B cell (primary cell): ENCODE measurements at regions not wholly inside any gene's neighbourhood (a gene's known extent, or its start where the extent isn't known, plus 50 kb on each side); places are given as distances from the start of the nearest gene placed in this dataset.

Source experiments
- ATAC-seq: fragments of 200-7000 bp; cut with Tn5 transposase; one replicate; pipeline ENCODE4 v1.10.0; 2021; ENCODE audit warnings: low read depth, mild to moderate bottlenecking, moderate number of reproducible peaks, moderate library complexity
- CTCF ChIA-PET: fragments of 350-600 bp; sonication (Branson Sonifier 250); formaldehyde crosslinking; loops from one replicate; lab custom pipeline; 2021; ENCODE audit warnings: antibody characterized with exemption, inconsistent platforms; lab: Charles Lee
- POLR2A ChIA-PET: fragments of 350-600 bp; sonication (Branson Sonifier 250); formaldehyde crosslinking; loops from one replicate; lab custom pipeline; 2021; ENCODE audit warnings: antibody characterized with exemption; lab: Charles Lee
- DNase-seq: peaks from one replicate; pipeline ENCODE4 v3.0.0; 2013
- H2AFZ ChIP-seq: 2 replicates; pipeline ENCODE4 v1.6.1; 2012; ENCODE audit warnings: mild to moderate bottlenecking, low read depth, low read length; ENCODE audit not compliant: insufficient read depth, poor library complexity, severe bottlenecking
- H3K27ac ChIP-seq, 2 donors: 1 replicate in 1 of 2; 2 replicates in 1 of 2; pipeline ENCODE4 v1.5.1; 2012 to 2013; ENCODE audit warnings: low read length in 2 of 2, mild to moderate bottlenecking in 2 of 2, moderate library complexity in 1 of 2
- H3K27me3 ChIP-seq, 4 experiments: fragments of 200-600 bp in 1 of 4; sonication (generic) in 1 of 4; replicated peaks in 1 of 4; 1 replicate in 2 of 4; 2 replicates in 2 of 4; pipeline versions ENCODE4 v1.6.1 to v1.7.0; 2013 to 2016; ENCODE audit warnings: low read length in 3 of 4, mild to moderate bottlenecking in 2 of 4, mixed read lengths in 1 of 4, moderate library complexity in 1 of 4; ENCODE audit not compliant: insufficient read depth in 4 of 4, control insufficient read depth in 3 of 4; ENCODE audit errors: control extremely low read depth in 1 of 4
- H3K36me3 ChIP-seq, 2 experiments: replicated peaks in 1 of 2; 1 replicate in 1 of 2; 2 replicates in 1 of 2; pipeline versions ENCODE4 v1.6.1 to v1.7.1; 2013; ENCODE audit warnings: low read length in 1 of 2; ENCODE audit not compliant: insufficient read depth in 2 of 2, control insufficient read depth in 1 of 2; ENCODE audit errors: control extremely low read depth in 1 of 2, extremely low read depth in 1 of 2
- H3K4me1 ChIP-seq, 2 donors: fragments of 200-600 bp in 1 of 2; sonication (generic) in 1 of 2; 1 replicate in 1 of 2; 2 replicates in 1 of 2; pipeline versions ENCODE4 v1.5.1 to v1.6.1; 2013 to 2017; ENCODE audit warnings: low read length in 2 of 2; ENCODE audit not compliant: control insufficient read depth in 2 of 2, insufficient read depth in 2 of 2
- H3K4me2 ChIP-seq: replicated peaks from 2 replicates; pipeline ENCODE3; 2012; ENCODE audit warnings: mild to moderate bottlenecking, low read depth, low read length; ENCODE audit not compliant: poor library complexity, severe bottlenecking
- H3K4me3 ChIP-seq, 5 experiments: fragments of 200-600 bp in 1 of 5; sonication (generic) in 1 of 5; 1 replicate in 3 of 5; 2 replicates in 2 of 5; pipeline versions ENCODE4 v1.5.1 to v1.7.0; 2011 to 2016; ENCODE audit warnings: low read length in 4 of 5, mild to moderate bottlenecking in 4 of 5, low read depth in 2 of 5, control low read depth in 1 of 5, moderate library complexity in 1 of 5; ENCODE audit not compliant: insufficient read depth in 1 of 5; ENCODE audit errors: control extremely low read depth in 1 of 5, extremely low read depth in 1 of 5
- H3K79me2 ChIP-seq: fragments of 200-600 bp; sonication (generic); one replicate; pipeline ENCODE4 v1.6.0; 2016; ENCODE audit warnings: low read length; ENCODE audit not compliant: control insufficient read depth, insufficient read depth
- H3K9ac ChIP-seq: fragments of 200-600 bp; sonication (generic); 2 replicates; pipeline ENCODE4 v1.6.1; 2017; ENCODE audit warnings: mild to moderate bottlenecking, low read length, moderate library complexity
- H3K9me3 ChIP-seq, 3 donors: one replicate each; pipeline versions ENCODE4 v1.6.1 to v1.7.1; 2013; ENCODE audit warnings: low read length in 2 of 3; ENCODE audit not compliant: control insufficient read depth in 2 of 3, insufficient read depth in 1 of 3; ENCODE audit errors: control extremely low read depth in 1 of 3
- H4K20me1 ChIP-seq: 2 replicates; pipeline ENCODE4 v1.6.0; 2012; ENCODE audit warnings: mild to moderate bottlenecking, low read length; ENCODE audit not compliant: insufficient read depth, control insufficient read depth, poor library complexity, severe bottlenecking
- H3K27ac Mint-ChIP-seq: one replicate; pipeline ENCODE4 v1.8.0; 2021; ENCODE audit warnings: mixed read lengths
- H3K27me3 Mint-ChIP-seq: one replicate; pipeline ENCODE4 v1.8.0; 2021; ENCODE audit warnings: mixed read lengths
- H3K4me1 Mint-ChIP-seq: one replicate; pipeline ENCODE4 v1.8.0; 2021; ENCODE audit warnings: mixed read lengths
- H3K4me3 Mint-ChIP-seq: one replicate; pipeline ENCODE4 v1.8.0; 2021; ENCODE audit warnings: mixed read lengths
- H3K9me3 Mint-ChIP-seq: one replicate; pipeline ENCODE4 v1.8.0; 2022; ENCODE audit warnings: mixed read lengths; ENCODE audit not compliant: insufficient read depth
- EZH2 ChIP-seq: IDR thresholded peaks from 2 replicates; pipeline ENCODE4 v1.6.1; 2012; ENCODE audit warnings: borderline replicate concordance, low read depth, mild to moderate bottlenecking, moderate library complexity, low read length; ENCODE audit not compliant: insufficient read depth, poor library complexity, severe bottlenecking
- WGBS: methylation state at CpG from one replicate; pipeline ENCODE4 v1.1.5; 2013; ENCODE audit warnings: missing lambda C conversion rate; ENCODE audit not compliant: insufficient coverage; 5-methylcytosine and 5-hydroxymethylcytosine counted together
- intact Hi-C: fragments of 100-400 bp; cut with micrococcal nuclease; formaldehyde crosslinking; loops from one replicate; pipeline ENCODE4 v1.10.0; 2022
- TF ChIP-seq, protein P1 (sequence below): fragments of 200-600 bp; IDR thresholded peaks from one replicate; pipeline ENCODE4 v1.8.0; 2022; ENCODE audit warnings: antibody characterized with exemption, mild to moderate bottlenecking

GRCh38 chr22:23384923-23385677 is 195.0 kb downstream of the IGLL1 start:
- CTCF ChIA-PET: interaction anchor here (0.6 to 1.8 kb wide), 26 partner anchors 8 to 718 kb away, joined by 3 to 25 read pairs (median 4); partner anchors contain the start of genes BCR and RAB36
- no peak for TF ChIP-seq EZH2
- TF ChIP-seq, protein P1, sequence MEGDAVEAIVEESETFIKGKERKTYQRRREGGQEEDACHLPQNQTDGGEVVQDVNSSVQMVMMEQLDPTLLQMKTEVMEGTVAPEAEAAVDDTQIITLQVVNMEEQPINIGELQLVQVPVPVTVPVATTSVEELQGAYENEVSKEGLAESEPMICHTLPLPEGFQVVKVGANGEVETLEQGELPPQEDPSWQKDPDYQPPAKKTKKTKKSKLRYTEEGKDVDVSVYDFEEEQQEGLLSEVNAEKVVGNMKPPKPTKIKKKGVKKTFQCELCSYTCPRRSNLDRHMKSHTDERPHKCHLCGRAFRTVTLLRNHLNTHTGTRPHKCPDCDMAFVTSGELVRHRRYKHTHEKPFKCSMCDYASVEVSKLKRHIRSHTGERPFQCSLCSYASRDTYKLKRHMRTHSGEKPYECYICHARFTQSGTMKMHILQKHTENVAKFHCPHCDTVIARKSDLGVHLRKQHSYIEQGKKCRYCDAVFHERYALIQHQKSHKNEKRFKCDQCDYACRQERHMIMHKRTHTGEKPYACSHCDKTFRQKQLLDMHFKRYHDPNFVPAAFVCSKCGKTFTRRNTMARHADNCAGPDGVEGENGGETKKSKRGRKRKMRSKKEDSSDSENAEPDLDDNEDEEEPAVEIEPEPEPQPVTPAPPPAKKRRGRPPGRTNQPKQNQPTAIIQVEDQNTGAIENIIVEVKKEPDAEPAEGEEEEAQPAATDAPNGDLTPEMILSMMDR: no peak

GRCh38 chr22:23384431-23384830 is 195.7 kb downstream of the IGLL1 start:
- intact Hi-C loops: no loop called here
- ATAC-seq (no peak), DNase-seq (no peak)
- no peak overlapping the region for H3K27ac Mint-ChIP-seq
- Histone ChIP-seq H4K20me1 (no peaks in the 10 kb centered on the region), H2AFZ (peak overlapping the region; percentile 28), H3K79me2 (no peaks in the 10 kb centered on the region), H3K4me1 (peaks cover 0 to 3% of the 10 kb centered on the region in 2 donors), H3K9me3 (peaks cover 0 to 5% (median 0%) of the 10 kb centered on the region in 3 donors), H3K36me3 (no peaks in the 10 kb centered on the region), H3K4me3 (no peak overlapping the region), H3K9ac (no peak overlapping the region), H3K4me2 (no peak overlapping the region), H3K27ac (no peak overlapping the region), H3K27me3 (peaks cover 0 to 22% (median 5%) of the 10 kb centered on the region in 4 experiments)
- TF ChIP-seq, protein P1: no peak
- no peak for TF ChIP-seq EZH2
- no peaks in the 10 kb centered on the region for H3K9me3 Mint-ChIP-seq
- CTCF ChIA-PET: no interaction called here
- H3K4me3 Mint-ChIP-seq: no peak overlapping the region
- POLR2A ChIA-PET: no interaction called here
- no peaks in the 10 kb centered on the region for H3K4me1 Mint-ChIP-seq
- H3K27me3 Mint-ChIP-seq: peaks cover 12% of the 10 kb centered on the region
- WGBS: 30% methylated on average over 9 of the region's 10 CpGs

More at GRCh38 chr22:23384923-23385677, 195.0 kb downstream of the IGLL1 start:
- 89% methylated on average over 10 of the region's 14 CpGs for WGBS
- no peak for ATAC-seq
- intact Hi-C loops: loop anchor here (5.0 kb wide), 1 partner anchor 208 kb away; no protein-coding TSS in a partner anchor
- H3K27ac ChIP-seq: no peak overlapping the region
- no peaks in the 10 kb centered on the region for H3K9me3 Mint-ChIP-seq
- no peak overlapping the region for H3K4me3 ChIP-seq
- H2AFZ ChIP-seq: no peak overlapping the region
- no peak overlapping the region for H3K9ac ChIP-seq
- POLR2A ChIA-PET: no interaction called here
- H3K4me1 ChIP-seq: peaks cover 0 to 3% of the 10 kb centered on the region in 2 donors
- no peak overlapping the region for H3K4me3 Mint-ChIP-seq
- no peaks in the 10 kb centered on the region for H4K20me1 ChIP-seq
- no peak overlapping the region for H3K27ac Mint-ChIP-seq
- peaks cover 12% of the 10 kb centered on the region for H3K27me3 Mint-ChIP-seq
- DNase-seq: peak; percentile 25
- H3K79me2 ChIP-seq: no peaks in the 10 kb centered on the region
- H3K36me3 ChIP-seq: no peaks in the 10 kb centered on the region
- H3K27me3 ChIP-seq: peaks cover 0 to 22% (median 5%) of the 10 kb centered on the region in 4 experiments
- peaks cover 0 to 5% (median 0%) of the 10 kb centered on the region in 3 donors for H3K9me3 ChIP-seq
- no peaks in the 10 kb centered on the region for H3K4me1 Mint-ChIP-seq
- no peak overlapping the region for H3K4me2 ChIP-seq
